OCI-M2 (cell line): ENCODE measurements at regions not wholly inside any gene's neighbourhood (a gene's known extent, or its start where the extent isn't known, plus 50 kb on each side); places are given as distances from the start of the nearest gene placed in this dataset.
"Not testable (repeated sequence)": the region's sequence is repeated elsewhere in the genome, so short reads cannot be mapped to it uniquely, and the experiment has no call there.

ENCODE experiments used
- DNase-seq: peaks from one replicate; lab custom pipeline; 2025; ENCODE audit not compliant: unreplicated experiment; lab: John Stamatoyannopoulos, UW

DNA sequence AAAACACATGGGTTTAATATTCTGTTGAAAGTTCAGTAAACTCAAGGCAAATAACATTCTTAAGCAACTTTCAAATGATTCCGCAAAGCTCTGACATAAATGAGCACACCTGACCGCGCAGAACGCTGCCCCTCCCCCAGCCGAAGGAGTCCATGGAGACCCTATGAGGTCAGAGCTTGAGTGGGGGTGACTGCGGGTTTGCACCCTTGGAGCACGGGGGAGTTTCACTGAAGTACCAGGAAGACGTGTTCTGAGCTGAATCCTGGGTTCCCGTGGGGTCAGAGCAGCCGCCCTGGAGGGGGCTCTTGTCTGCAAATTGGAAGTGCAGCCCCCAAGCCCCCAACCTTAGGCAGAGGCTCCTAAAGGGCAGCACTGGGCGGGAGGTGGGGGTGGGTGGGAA lies 324.1 kb upstream of the SFSWAP start:
- DNase-seq: no peak

DNA sequence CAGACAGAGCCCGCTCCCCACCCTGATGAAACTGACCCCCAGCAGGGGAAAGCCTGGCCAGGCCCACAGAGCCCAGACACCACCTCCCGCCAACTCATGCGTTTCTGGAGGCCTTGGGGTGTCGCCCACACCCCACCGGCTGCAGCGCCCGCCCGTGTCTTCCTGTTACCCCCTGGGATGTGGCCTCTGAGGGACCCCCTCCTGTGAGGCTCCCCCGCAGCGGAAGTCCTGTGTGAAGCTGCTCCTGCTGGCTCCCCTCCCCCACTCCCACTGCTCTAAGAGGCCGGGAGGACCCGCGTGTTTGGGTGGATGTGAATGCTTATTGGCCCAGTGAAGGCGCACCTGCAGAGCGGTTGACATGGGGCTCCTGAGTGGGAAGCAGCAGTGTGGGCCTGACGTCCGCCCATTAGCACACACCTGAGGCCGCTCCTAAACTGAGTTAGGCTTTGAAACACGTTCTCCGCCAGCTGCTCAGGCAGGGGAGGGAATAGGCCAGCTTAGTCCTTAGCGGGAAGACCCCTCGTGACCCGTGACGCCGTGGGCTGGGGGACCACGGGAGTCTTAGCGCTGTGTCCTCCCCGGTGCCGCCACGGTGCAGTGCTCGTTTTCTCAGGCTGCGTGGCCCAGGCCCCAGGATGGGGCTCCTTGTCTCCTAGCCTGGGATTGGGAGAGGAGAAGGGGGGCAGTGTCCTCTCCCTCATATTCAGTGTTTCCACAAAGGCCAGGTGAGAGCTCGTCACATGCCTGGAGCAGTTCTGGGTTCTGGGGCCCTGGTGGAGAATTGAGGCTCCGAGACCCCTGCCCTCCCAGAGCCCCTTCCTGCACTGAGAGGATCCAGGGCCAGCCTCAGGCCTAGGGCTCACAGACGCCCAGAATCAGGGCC lies 323.4 kb upstream of the SFSWAP start:
- no peak for DNase-seq

DNA sequence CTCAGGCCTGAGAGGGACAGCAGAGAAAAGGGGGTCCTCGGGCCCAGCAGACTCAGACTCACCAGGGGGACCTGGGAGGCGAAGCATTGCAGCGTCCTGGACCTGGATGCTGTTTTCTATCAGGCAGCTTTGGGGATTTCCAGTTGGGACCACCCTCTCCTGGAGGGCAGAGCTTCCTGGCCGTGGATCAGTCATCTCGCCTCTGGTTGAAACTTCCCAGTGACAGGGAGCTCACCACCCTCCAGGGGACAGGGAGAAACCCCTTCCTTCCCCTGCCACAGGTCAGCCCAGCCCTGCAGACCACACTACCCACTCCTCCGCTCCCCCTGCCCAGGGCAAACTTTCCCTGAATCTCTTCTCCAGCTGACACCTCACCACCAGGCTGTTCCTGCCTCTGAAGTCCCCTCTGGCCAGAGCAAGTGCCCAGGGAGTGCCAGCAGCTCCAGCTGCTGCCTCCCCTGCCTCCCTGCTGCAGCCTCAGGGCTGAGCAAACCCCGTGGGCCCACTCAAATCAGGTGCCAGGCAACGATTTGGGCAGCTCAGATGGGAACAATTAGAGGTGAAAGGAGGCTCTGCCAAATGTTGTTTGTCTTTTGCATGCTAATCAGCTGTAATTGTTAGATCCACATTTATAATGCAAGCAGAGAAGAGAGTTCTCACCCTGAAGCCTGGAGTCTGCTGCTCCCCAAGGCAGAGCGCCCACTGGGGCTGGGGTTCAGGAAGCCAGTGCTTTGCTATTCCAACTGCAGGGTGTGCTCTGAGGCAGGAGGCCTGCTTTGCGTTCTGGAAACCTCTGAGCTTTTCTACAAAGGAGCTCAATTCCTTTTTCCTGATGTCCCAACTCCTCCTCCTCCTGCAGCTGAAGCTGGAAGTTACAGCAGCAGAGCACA lies 322.5 kb upstream of the SFSWAP start:
- not testable (repeated sequence) for DNase-seq

DNA sequence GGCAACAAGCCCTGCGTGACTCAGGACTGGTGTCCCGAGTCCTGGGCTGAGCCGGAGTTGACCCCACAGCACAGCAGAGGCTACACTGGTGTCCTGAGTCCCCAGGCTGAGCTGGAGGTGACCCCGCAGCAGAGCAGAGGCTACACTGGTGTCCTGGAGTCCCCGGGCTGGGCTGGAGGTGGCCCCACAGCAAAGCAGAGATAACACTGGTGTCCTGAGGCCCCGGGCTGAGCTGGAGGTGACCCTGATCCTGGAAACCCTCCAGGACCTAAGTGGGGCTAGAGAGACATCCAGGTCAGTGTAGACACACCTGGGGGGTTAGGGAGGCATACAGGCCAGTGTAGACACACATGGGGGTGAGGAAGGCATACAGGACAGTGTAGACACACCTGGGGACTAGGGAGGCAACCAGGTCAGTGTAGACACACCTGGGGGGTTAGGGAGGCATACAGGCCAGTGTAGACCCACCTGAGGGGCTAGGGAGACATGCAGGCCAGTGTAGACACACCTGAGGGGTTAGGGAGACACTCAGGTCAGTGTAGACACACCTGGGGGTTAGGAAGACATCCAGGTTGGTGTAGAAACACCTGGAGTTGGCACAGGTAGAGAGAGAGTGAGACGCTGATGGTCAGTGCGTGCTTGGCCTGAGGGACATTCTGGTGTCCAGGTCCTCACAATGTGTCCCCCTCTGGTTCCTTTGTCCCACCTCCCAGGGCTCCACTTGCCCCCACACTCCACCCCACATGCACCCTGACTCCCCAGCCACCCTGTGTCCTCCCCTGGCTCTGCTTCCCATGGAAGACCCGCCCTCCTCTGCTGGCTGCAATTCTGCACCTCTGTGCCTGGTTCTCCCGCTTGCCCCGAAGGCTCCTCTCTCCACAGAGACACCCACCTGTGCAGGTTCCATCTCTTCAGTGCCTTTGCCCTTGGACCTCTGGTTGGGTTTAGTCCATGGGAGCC lies 321.6 kb upstream of the SFSWAP start:
- DNase-seq: no peak

DNA sequence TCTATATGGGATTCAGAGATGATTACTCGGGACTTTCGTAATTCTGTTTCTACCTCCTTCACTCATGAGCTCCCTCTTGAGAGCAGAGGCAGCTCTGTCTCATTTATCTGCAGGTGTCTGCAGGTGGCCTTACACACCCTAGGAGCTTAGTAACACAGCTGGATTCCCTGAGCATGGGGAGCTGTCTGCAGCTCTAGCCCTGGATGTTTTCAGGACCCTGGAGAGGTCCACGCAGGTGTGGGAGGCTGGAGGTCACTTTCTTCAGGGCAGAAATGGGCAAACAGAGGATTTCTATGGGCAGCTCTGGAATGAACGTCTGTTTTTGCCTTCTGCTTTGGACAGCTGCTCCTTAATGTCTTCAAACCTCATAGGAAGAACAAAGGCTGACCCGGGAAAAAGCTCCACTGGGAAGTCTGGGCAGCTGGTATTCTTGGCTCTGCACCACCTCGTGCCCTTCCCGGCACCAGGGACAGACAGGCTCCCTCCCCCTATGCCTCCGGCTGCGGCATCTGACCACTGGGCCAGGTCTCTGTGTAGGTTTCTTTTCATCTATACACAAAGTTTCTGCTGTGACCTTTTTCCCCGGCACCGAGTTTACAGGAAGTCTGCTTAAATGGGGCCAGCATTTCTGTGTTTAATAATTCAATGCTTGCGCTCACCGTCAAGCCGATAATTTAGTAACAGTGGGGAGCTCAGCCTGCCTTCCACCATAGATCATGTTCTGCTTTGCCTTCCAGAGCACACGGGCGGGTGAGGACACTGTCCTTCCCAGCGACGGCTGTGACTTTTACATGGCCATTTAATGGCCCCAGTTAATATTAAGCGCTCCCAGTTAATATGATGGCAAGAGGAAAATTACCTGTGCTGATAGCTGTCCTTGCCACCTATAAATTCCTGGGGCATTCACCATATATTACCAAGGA lies 320.2 kb upstream of the SFSWAP start:
- no peak for DNase-seq

DNA sequence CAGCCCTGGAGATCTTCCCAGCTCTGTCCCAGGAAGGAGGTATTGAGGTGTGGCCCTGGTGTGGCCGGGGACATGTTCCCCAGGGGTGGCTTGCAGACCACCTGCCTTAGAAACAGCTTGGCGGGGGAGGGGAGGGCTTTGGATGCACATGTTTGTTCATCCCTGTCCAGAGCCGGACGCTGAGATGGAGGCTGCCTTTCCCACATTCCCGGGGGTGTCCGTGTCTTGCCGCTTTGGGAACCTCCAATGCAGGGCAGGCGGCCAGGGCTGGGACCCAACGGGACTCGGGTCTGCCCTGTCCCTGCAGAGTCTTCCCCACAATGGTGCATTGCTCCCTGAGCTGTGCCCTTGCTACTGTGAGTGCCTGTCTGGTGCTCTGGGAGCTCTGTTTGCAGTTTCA lies 319.5 kb upstream of the SFSWAP start:
- no peak for DNase-seq

DNA sequence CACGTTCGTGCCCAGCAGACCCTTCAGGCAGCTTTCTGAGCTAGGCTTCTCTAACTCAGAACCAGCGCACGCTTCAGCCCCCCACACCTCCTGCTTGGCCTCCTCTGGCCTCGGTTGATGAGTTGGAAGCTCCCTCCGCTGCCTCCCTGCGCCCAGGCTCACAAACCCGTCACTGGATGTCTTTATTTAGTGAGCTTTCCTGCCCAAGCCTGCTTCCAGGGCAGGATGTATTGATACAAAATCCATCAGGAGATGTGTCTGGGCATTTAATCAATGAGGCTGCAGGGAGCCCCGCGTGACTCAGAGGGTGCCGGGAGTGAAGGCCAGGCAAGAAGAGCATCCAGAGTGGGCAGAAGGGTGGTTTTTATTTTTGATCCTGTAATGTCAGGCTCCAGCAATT lies 316.1 kb upstream of the SFSWAP start:
- not testable (repeated sequence) for DNase-seq

DNA sequence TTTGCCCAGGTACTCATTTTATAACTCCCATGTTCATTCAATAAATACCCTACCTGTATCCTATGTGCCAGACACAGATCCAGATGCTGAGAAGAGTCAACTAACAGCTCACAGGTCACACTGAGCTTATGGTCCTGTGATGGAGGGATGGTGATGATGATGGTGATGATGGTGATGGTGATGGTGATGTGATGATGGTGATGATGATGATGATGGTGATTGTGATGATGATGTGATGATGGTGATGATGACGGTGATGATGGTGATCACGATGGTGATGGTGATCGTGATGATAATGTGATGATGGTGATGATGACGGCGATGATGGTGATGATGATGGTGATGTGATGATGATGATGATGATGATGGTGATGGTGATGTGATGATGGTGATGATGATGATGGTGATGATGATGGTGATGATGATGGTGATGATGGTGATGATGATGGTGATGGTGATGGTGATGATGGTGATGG lies 315.6 kb upstream of the SFSWAP start:
- DNase-seq: not testable (repeated sequence)

DNA sequence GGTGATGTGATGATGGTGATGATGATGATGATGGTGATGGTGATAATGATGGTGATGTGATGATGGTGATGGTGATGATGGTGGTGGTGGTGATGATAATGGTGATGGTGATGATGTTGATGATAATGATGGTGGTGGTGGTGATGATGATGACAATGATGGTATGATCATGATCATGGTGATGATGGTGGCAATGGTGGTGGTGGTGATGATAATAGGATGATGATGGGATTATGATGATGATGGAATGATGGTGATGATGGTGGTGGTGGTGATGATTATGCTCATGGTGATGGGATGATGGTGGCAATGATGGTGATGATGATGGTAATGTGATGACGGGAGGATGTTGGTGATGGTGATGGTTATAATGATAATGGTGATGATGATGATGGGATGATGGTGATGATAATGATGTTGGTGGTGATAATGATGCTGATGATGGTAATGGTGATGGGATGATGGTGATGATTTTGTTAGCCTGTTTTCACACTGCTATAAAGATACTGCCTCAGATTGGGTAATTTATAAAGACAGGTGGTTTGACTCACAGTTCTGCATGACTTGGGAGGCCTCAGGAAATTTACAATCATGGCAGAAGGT lies 314.8 kb upstream of the SFSWAP start:
- DNase-seq: no peak

DNA sequence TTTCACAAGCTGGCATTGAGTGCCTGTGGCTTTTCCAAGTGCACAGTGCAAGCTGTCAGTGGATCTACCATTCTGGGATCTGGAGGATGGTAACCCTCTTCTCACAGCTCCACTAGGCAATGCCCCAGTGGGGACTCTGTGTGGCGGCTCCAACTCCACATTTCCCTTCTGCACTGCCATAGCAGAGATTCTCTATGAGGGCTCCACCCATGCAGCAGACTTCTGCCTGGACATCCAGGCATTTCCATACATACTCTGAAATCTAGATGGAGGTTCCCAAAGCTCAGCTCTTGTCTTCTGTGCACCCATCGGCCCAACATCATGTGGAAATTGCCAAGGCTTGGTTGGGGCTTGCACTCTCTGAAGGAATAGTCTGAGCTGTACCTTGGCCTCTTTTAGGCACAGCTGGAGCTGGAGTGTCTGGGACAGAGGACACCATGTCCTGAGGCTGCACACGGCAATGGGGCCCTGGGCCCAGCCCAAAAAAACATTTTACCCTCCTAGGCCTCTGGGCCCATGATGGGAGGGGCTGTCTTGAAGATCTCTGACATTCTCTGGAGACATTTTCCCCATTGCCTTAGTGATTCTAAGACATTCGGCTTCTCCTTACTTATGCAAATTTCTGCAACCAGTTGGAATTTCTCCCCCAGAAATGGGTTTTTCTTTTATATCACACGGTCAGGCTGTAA lies 313.3 kb upstream of the SFSWAP start:
- no peak for DNase-seq

DNA sequence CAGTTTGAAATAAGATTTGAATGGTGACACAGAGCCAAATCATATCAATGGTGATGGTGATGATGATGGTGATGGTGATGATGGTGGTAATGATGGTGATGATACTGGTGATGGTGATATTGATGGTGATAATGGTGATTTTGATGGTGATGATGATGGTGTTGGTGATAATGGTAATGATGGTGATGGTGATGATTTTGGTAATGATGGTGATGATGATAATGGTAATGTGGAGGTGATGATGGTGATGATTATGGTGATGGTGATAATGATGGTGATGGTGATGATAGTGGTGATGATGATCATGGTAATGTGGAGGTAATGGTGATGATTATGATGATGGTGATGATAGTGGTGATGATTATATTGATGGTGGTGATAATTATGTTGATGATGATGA lies 311.9 kb upstream of the SFSWAP start:
- DNase-seq: no peak

DNA sequence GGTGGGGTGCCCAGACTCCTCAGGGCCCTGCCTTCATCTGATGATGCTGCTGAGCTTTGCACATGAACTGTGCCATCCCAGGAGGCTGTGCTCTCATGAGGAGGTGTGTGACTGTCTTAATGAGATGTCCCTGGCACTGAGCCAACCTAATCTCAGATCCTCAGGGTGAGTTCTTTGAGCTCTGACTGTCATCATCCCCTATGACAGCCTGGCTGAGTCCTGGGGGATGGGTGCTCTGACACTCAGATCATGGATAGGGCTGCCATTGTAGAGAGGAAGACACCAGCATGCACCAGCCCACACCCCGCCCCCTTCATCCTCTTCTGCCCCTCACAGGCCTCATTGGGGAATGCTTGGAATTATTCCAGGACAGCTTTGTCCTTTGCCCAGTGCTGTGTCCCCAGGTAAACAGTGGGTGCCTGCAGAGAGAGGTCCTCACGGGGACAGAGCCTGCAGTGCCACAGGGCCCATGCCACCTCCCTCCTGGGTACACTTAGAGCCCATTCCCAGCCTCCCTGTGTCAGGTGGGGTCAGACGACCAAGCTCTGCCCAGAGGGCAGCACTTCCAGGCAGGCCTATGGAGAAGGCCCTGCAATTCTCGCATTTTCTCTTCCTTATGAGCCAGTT lies 310.1 kb upstream of the SFSWAP start:
- DNase-seq: not testable (repeated sequence)

DNA sequence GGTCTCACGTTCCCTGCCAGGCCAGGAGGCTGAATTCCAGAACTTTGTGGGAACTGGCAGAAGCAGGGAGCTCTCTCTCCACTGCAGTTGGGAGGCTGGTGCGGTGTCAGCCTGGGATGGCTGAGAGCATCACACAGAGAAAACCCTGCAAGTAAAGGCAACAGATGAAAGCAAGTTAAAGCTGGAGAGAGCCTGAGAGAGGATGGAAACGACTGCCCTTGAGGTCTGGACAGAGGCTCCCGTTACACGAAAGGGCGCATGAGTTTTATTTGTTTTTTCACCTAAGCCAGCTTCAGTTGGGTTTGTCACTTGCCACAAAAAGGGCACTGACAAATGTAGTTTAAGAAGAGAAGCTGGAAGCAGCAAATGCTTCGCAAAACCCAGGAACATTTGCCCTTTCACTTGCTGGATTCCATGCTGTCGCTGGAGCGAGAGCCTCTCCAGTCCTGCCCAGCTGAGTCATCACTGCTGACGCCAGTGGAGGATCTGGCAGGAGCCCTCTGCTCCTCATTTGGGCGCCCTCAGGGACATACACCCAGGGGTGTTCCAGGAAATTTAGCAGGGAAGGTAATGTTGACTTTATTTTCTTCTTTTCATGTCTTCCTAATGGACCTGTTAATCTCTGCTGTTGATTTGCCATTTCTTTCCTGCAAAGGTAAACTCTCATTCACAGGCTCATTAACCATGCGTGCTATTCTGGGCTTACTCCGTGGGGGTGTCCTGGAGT lies 308.8 kb upstream of the SFSWAP start:
- DNase-seq: not testable (repeated sequence)

DNA sequence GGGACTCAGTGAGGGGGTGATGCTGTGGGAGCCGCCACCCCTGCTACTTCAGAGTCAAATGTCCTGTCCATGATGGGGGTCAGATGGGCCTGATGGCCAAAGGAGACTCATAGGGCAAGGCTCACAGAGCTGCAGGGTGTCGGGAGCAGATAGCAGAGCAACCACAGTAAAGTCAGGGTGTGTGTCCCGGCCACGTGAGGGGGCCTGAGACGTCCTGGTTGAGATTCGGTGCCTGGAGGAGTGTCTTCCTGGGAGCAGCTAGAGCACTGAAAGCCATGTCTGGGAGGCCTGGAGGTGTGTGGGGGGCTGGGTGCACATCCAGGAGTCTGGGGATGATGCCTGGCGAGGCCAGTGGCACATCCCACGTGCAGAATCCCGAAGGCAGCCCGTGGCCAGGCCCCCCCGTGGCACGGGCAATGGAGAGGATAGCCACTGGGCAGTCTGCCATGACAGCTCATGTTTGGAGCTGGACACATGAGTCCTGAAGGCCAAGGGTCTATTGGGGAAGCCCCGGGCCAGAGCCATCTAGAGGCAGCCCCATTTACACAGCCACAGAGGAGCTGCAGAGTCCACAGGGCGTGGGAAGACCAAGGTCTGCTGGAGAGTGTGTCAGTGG lies 308.0 kb upstream of the SFSWAP start:
- no peak for DNase-seq

DNA sequence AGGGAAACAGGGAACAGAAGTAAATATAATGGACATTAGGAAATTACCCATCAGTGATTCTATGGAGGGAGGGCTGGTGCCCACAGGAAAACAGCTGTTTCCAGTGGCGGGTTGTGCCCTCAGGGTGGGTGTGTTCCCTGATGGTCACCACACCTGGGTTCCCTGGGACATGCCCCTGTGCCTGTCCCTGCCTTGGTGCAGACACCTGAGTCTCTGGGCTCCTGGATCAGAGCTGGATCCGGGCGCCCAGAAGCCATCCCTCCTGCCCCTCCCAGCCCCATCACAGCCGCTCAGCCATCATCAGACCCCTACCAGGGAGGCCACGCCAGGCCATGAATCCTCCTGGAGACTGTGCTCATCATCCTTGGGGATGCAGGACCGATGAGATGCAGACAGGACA lies 307.2 kb upstream of the SFSWAP start:
- DNase-seq: no peak

DNA sequence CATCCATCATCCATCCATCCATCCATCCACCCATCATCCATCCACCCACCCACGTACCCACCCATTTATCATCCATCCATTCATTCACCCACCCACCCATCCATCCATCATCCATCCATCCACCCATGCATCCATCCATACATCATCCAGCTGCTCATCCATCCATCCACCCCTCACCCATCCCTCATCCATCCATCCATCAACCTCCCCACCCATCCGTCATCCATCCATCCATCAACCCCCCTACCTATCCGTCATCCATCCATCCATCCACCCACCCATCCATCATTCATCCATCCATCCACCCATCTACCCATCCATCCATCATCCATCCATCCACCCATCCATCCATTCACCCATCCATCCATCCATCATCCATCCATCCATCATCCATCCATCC lies 306.2 kb upstream of the SFSWAP start:
- DNase-seq: no peak
